RCC 7860 (cell line): ENCODE measurements at regions not wholly inside any gene's neighbourhood (a gene's known extent, or its start where the extent isn't known, plus 50 kb on each side); places are given as distances from the start of the nearest gene placed in this dataset.

Source experiments
- DNase-seq: peaks from one replicate; pipeline ENCODE4 v3.0.0-alpha.2; 2015; ENCODE audit warnings: low spot score
- FAIRE-seq: peaks from 2 replicates; lab custom pipeline; 2012; peaks lifted over from hg19 to GRCh38; lab: Jason Lieb, UNC

GRCh38 chr6:105628156-105628860, 225.4 kb upstream of the PREP start:
- no peak for FAIRE-seq
- DNase-seq: no peak

GRCh38 chr6:105626295-105627158, 223.6 kb upstream of the PREP start:
- FAIRE-seq (no peak), DNase-seq (no peak)

GRCh38 chr6:105624021-105624420, 221.1 kb upstream of the PREP start:
- DNase-seq: no peak
- no peak for FAIRE-seq

- FAIRE-seq: no peak
- no peak for DNase-seq
These were observed 219.3 kb upstream of the PREP start for GRCh38 chr6:105622226-105622625.

- FAIRE-seq (no peak), DNase-seq (no peak)
These were observed 218.8 kb upstream of the PREP start for GRCh38 chr6:105621564-105622175.

GRCh38 chr6:105620878-105621277, 218.0 kb upstream of the PREP start:
- DNase-seq: no peak
- FAIRE-seq: no peak

GRCh38 chr6:105619971-105620741, 217.3 kb upstream of the PREP start:
- DNase-seq (peak; percentile 39), FAIRE-seq (peak; percentile 54)

GRCh38 chr6:105618247-105618646, 215.4 kb upstream of the PREP start:
- no peak for DNase-seq
- no peak for FAIRE-seq

- DNase-seq (no peak), FAIRE-seq (no peak)
These were observed 213.6 kb upstream of the PREP start for GRCh38 chr6:105616521-105616920.

- FAIRE-seq: no peak
These were observed 208.7 kb upstream of the PREP start for GRCh38 chr6:105611606-105612005.

GRCh38 chr6:105609375-105609991, 206.6 kb upstream of the PREP start:
- FAIRE-seq (no peak), DNase-seq (no peak)

More at GRCh38 chr6:105611606-105612005, 208.7 kb upstream of the PREP start:
- no peak for DNase-seq

- FAIRE-seq: peak; percentile 84
- peak; percentile 79 for DNase-seq
These were observed 206.0 kb upstream of the PREP start for GRCh38 chr6:105608711-105609374.

GRCh38 chr6:105607636-105608621, 205.0 kb upstream of the PREP start:
- FAIRE-seq: no peak
- DNase-seq: no peak

GRCh38 chr6:105606831-105607463, 204.1 kb upstream of the PREP start:
- DNase-seq (peak; percentile 40), FAIRE-seq (no peak)

GRCh38 chr6:105604587-105604884, 201.7 kb upstream of the PREP start:
- FAIRE-seq (no peak), DNase-seq (no peak)

GRCh38 chr6:105603788-105604586, 201.1 kb upstream of the PREP start:
- DNase-seq (no peak), FAIRE-seq (no peak)

- FAIRE-seq: no peak
- peak; percentile 57 for DNase-seq
These were observed 198.8 kb upstream of the PREP start for GRCh38 chr6:105601541-105602236.
